Stimulated activated CD8-positive, alpha-beta memory T cell treated with anti-CD3 and anti-CD28 coated beads, Interleukin-4, amount 100 ng/mL, for 24 hours (primary cell): ENCODE measurements at regions not wholly inside any gene's neighbourhood (a gene's known extent, or its start where the extent isn't known, plus 50 kb on each side); places are given as distances from the start of the nearest gene placed in this dataset.

Source experiments
- DNase-seq: peaks from one replicate; pipeline ENCODE4 v3.0.0-alpha.2; 2020; ENCODE audit warnings: low read depth

GRCh38 chr4:123455360-123455759 is 58.8 kb downstream of the SPRY1 start:
- DNase-seq = no peak

- no peak for DNase-seq
Measured at GRCh38 chr4:123462007-123462406, 65.4 kb downstream of the SPRY1 start.

- DNase-seq = no peak
Measured at GRCh38 chr4:123463869-123464268, 67.3 kb downstream of the SPRY1 start.

GRCh38 chr4:123465416-123465815 is 68.8 kb downstream of the SPRY1 start:
- no peak for DNase-seq

- no peak for DNase-seq
Measured at GRCh38 chr4:123466080-123466785, 69.6 kb downstream of the SPRY1 start.

GRCh38 chr4:123468479-123469031 is 72.0 kb downstream of the SPRY1 start:
- no peak for DNase-seq

GRCh38 chr4:123469245-123469644 is 72.7 kb downstream of the SPRY1 start:
- DNase-seq = no peak

- no peak for DNase-seq
Measured at GRCh38 chr4:123469696-123470095, 73.1 kb downstream of the SPRY1 start.

GRCh38 chr4:123470640-123471039 is 74.0 kb downstream of the SPRY1 start:
- DNase-seq = no peak

- DNase-seq = no peak
Measured at GRCh38 chr4:123471655-123472369, 75.2 kb downstream of the SPRY1 start.

- no peak for DNase-seq
Measured at GRCh38 chr4:123474817-123475216, 78.2 kb downstream of the SPRY1 start.

- DNase-seq = no peak
Measured at GRCh38 chr4:123476089-123476488, 79.5 kb downstream of the SPRY1 start.

GRCh38 chr4:123477711-123478209 is 81.2 kb downstream of the SPRY1 start:
- DNase-seq = peak; percentile 35

- DNase-seq = no peak
Measured at GRCh38 chr4:123478859-123479345, 82.3 kb downstream of the SPRY1 start.

GRCh38 chr4:123479944-123480343 is 83.3 kb downstream of the SPRY1 start:
- no peak for DNase-seq

- no peak for DNase-seq
Measured at GRCh38 chr4:123480706-123481418, 84.3 kb downstream of the SPRY1 start.

- no peak for DNase-seq
Measured at GRCh38 chr4:123481717-123482116, 85.1 kb downstream of the SPRY1 start.

GRCh38 chr4:123484291-123484926 is 87.8 kb downstream of the SPRY1 start:
- DNase-seq = no peak

GRCh38 chr4:123485601-123486000 is 89.0 kb downstream of the SPRY1 start:
- no peak for DNase-seq

- DNase-seq = no peak
Measured at GRCh38 chr4:123488916-123489315, 92.3 kb downstream of the SPRY1 start.

GRCh38 chr4:123495530-123495929 is 98.9 kb downstream of the SPRY1 start:
- no peak for DNase-seq

- no peak for DNase-seq
Measured at GRCh38 chr4:123496421-123496820, 99.8 kb downstream of the SPRY1 start.
